ENCODE measurements at regions not wholly inside any gene's neighbourhood (a gene's known extent, or its start where the extent isn't known, plus 50 kb on each side); places are given as distances from the start of the nearest gene placed in this dataset.

DNA sequence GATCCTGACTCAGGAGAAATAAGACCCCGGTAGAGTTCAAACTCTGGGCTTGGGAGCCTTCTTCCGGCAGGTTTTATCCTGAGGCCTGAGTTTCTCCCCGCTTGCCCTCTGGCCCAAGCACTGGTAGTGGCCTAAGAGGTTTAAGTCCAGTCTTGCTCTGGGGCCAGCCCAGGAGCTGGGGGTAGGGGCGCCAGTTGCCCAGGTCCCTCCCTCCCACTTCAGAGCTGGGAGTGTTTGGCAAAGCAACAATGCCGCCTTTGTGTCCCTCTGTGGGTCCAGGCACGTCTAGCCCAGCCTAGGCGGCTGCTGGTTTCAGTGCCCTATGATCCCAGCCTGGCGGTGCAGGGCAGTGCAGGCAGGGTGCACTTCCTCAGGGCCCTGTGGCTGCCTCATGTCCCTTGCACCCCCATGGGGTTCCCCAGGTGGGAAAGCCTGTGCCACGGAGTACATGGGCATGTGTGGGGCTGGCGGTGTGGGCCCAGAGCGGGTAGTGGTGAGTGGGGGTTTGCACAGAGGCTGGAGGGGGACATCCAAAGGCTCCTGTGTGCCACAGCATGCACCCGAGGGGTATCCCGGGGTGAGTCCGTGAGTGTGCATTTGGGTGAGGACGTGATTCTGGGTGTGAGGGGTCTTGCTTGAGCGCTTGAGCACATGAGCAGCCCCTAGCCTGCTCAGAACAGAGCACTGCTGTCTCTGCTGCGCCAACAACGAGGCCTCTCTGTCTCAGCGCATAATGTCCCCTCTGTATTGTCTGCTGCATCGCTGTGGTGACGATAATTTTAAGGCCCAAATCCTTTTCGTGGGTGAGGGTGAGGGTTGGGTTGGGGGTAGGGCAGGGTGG lies 61.7 kb upstream of the PSD2 start:
- H3K4me3 ChIP-seq (ENCODE audit: low read length) = no peak overlapping the region
- no peak overlapping the region for H3K27ac ChIP-seq (ENCODE audit: low read length)
- H3K9ac ChIP-seq (ENCODE audit: low read depth, low read length) = no peak overlapping the region
- H3K36me3 ChIP-seq (ENCODE audit: insufficient read depth, low read depth, low read length) = no peaks in the 10 kb centered on the region
- H3K4me1 ChIP-seq (ENCODE audit: insufficient read depth, low read length) = peaks cover 2% of the 10 kb centered on the region; the same call in 1 of the 2 replicates
- no peaks in the 10 kb centered on the region for H3K27me3 ChIP-seq (ENCODE audit: insufficient read depth, low read length)
- no peaks in the 10 kb centered on the region for H3K9me3 ChIP-seq (ENCODE audit: insufficient read depth, low read depth, low read length)

- Histone ChIP-seq H3K4me1 (ENCODE audit: insufficient read depth, low read length) (peaks cover 3% of the 10 kb centered on the region; the same call in 1 of the 2 replicates), H3K27me3 (ENCODE audit: insufficient read depth, low read length) (no peaks in the 10 kb centered on the region), H3K36me3 (ENCODE audit: insufficient read depth, low read depth, low read length) (no peaks in the 10 kb centered on the region), H3K9ac (ENCODE audit: low read depth, low read length) (no peak overlapping the region), H3K4me3 (ENCODE audit: low read length) (no peak overlapping the region), H3K9me3 (ENCODE audit: insufficient read depth, low read depth, low read length) (no peaks in the 10 kb centered on the region), H3K27ac (ENCODE audit: low read length) (no peak overlapping the region)
These were observed 61.1 kb upstream of the PSD2 start for GRCh38 chr5:139734539-139734916.

GRCh38 chr5:139738193-139739149 lies 57.1 kb upstream of the PSD2 start:
- Histone ChIP-seq H3K9me3 (ENCODE audit: insufficient read depth, low read depth, low read length) (no peaks in the 10 kb centered on the region), H3K36me3 (ENCODE audit: insufficient read depth, low read depth, low read length) (no peaks in the 10 kb centered on the region), H3K4me3 (ENCODE audit: low read length) (no peak overlapping the region), H3K9ac (ENCODE audit: low read depth, low read length) (no peak overlapping the region), H3K4me1 (ENCODE audit: insufficient read depth, low read length) (peaks cover 9% of the 10 kb centered on the region; the same call in 1 of the 2 replicates), H3K27ac (ENCODE audit: low read length) (no peak overlapping the region), H3K27me3 (ENCODE audit: insufficient read depth, low read length) (peaks cover 5% of the 10 kb centered on the region)

- H3K27ac ChIP-seq (ENCODE audit: low read length) = no peak overlapping the region
- no peaks in the 10 kb centered on the region for H3K36me3 ChIP-seq (ENCODE audit: insufficient read depth, low read depth, low read length)
- no peak overlapping the region for H3K4me3 ChIP-seq (ENCODE audit: low read length)
- no peaks in the 10 kb centered on the region for H3K9me3 ChIP-seq (ENCODE audit: insufficient read depth, low read depth, low read length)
- peaks cover 14% of the 10 kb centered on the region for H3K27me3 ChIP-seq (ENCODE audit: insufficient read depth, low read length)
- no peak overlapping the region for H3K9ac ChIP-seq (ENCODE audit: low read depth, low read length)
- H3K4me1 ChIP-seq (ENCODE audit: insufficient read depth, low read length) = peaks cover 9% of the 10 kb centered on the region; the same call in 1 of the 2 replicates
These were observed 56.2 kb upstream of the PSD2 start for GRCh38 chr5:139739150-139739974.

DNA sequence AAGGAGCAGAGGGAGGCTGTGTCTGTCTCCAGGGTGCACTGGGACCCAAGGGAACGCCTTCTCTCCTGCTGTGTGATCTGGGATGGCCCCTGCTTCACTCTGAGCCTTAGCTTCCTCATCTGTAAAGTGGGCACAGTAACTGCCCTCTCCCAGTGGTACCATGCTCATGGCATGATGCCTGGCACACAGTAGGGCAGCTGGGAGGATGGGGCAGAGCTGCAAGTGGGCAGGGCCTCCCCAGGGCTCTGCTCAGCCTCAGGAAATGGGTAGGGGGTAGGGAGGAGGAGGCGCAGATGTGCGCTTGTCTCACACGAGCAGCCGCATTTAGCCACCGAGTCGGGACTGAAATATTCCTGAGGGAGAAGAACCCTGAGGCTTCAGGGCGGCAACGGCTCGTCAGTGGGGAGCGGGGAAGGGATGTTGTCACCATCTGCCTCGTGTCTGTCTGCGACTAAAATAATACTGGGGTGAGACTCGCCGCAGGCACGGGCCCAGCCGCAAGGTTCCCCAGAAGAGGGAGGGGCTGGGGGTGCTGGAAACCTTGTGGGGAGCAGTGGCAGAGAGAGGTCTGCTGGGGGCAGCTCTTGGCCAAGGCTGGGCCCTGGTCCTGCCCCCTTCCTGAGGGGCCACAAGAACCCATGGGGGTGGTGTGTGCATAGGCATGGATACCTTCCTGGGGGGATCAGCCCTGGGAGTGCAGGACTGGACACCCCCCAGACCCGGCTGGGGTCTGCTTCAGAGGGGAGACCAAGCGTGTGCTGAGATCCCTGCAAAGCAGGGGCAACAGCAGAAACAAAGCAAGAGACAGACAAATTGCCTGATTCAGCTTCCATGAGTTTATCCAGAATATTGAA lies 55.2 kb upstream of the PSD2 start:
- Histone ChIP-seq H3K4me1 (ENCODE audit: insufficient read depth, low read length) (peaks cover 14% of the 10 kb centered on the region), H3K4me3 (ENCODE audit: low read length) (no peak overlapping the region), H3K9ac (ENCODE audit: low read depth, low read length) (no peak overlapping the region), H3K27me3 (ENCODE audit: insufficient read depth, low read length) (peaks cover 24% of the 10 kb centered on the region), H3K27ac (ENCODE audit: low read length) (no peak overlapping the region), H3K9me3 (ENCODE audit: insufficient read depth, low read depth, low read length) (no peaks in the 10 kb centered on the region), H3K36me3 (ENCODE audit: insufficient read depth, low read depth, low read length) (no peaks in the 10 kb centered on the region)

DNA sequence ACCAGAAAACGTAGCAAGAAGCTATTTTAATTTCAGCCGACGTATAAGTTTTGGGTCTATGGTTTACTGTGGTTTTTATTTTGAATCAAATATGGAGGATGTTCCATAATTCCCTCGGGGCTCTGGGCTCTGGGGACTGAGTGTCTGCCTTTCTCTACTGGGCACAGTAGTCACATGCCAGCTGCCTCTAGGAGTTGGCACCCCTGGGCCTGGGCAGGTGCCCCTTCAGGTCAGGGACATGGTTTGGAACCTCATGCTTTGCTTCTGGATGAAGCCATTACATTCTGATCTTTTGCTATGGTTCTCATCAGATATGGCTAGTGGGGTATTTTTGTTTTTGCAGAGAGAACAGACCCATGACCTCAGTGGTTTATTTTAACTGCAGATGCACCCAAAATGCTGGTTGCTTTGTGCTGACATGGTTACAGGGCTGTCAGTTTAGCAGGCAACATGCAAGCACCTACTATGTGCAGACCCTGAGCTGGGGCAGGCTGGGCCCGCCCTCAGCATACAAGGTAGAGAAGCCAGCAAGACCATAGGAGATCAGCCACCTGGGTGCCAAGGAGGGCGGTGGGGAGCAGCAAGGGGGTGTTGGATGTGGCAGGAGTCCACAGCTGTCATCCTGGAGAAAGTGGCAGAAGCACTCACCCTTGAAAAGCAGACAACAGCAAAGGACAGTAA lies 54.5 kb upstream of the PSD2 start:
- Histone ChIP-seq H3K27ac (ENCODE audit: low read length) (no peak overlapping the region), H3K36me3 (ENCODE audit: insufficient read depth, low read depth, low read length) (no peaks in the 10 kb centered on the region), H3K4me1 (ENCODE audit: insufficient read depth, low read length) (peaks cover 21% of the 10 kb centered on the region), H3K27me3 (ENCODE audit: insufficient read depth, low read length) (peaks cover 31% of the 10 kb centered on the region), H3K9ac (ENCODE audit: low read depth, low read length) (no peak overlapping the region), H3K4me3 (ENCODE audit: low read length) (no peak overlapping the region), H3K9me3 (ENCODE audit: insufficient read depth, low read depth, low read length) (no peaks in the 10 kb centered on the region)

- H3K4me3 ChIP-seq (ENCODE audit: low read length) = no peak overlapping the region
These were observed 53.8 kb upstream of the PSD2 start for GRCh38 chr5:139741823-139742172.

GRCh38 chr5:139742173-139742903 lies 53.3 kb upstream of the PSD2 start:
- no peak overlapping the region for H3K4me3 ChIP-seq (ENCODE audit: low read length)
- H3K27ac ChIP-seq (ENCODE audit: low read length) = no peak overlapping the region
- no peak overlapping the region for H3K9ac ChIP-seq (ENCODE audit: low read depth, low read length)
- H3K36me3 ChIP-seq (ENCODE audit: insufficient read depth, low read depth, low read length) = no peaks in the 10 kb centered on the region
- H3K4me1 ChIP-seq (ENCODE audit: insufficient read depth, low read length) = peaks cover 24% of the 10 kb centered on the region
- H3K27me3 ChIP-seq (ENCODE audit: insufficient read depth, low read length) = peaks cover 41% of the 10 kb centered on the region
- H3K9me3 ChIP-seq (ENCODE audit: insufficient read depth, low read depth, low read length) = no peaks in the 10 kb centered on the region

More at GRCh38 chr5:139741823-139742172, 53.8 kb upstream of the PSD2 start:
- Histone ChIP-seq H3K9ac (ENCODE audit: low read depth, low read length) (no peak overlapping the region), H3K36me3 (ENCODE audit: insufficient read depth, low read depth, low read length) (no peaks in the 10 kb centered on the region), H3K27ac (ENCODE audit: low read length) (no peak overlapping the region), H3K27me3 (ENCODE audit: insufficient read depth, low read length) (peaks cover 36% of the 10 kb centered on the region), H3K4me1 (ENCODE audit: insufficient read depth, low read length) (peaks cover 21% of the 10 kb centered on the region), H3K9me3 (ENCODE audit: insufficient read depth, low read depth, low read length) (no peaks in the 10 kb centered on the region)

DNA sequence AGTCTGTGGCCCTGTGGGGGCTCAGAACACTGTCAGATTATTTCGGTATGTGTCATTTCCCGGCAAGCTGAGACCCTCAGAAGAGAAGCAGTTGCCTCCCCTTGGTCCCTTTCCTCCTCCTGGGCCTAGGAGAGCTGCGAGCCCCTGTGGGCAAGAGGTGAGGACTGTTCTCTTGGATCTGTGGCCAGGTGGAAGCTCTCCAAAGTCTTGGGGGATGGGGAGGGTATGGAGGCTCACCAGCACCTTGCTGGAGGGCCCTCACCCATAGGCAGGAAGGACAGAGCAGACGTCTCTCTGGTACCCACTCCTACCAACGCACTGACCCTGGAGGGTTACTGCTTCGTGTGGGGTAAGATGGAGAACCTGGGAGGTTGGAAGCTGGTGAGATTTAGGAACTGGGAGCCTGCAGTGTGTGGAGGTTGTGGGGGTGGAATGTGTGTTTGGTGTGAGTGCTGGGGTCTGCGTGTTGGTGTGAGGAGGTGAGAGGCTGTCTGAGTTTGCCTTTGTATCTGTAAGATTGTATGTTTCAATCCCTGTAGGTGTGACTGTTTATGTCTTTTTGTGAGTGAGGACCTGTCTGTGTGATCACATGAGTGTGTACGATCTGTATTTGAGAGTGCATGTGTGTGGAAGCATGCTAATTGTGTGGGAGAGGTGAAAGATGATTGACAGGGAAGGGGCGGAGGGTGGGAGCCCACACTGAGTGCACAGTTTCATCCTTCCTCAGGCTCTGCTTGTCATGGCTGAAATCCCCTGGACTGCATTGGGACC lies 52.4 kb upstream of the PSD2 start:
- Histone ChIP-seq H3K36me3 (ENCODE audit: insufficient read depth, low read depth, low read length) (no peaks in the 10 kb centered on the region), H3K4me3 (ENCODE audit: low read length) (no peak overlapping the region), H3K9ac (ENCODE audit: low read depth, low read length) (no peak overlapping the region), H3K27me3 (ENCODE audit: insufficient read depth, low read length) (peaks cover 50% of the 10 kb centered on the region), H3K27ac (ENCODE audit: low read length) (no peak overlapping the region), H3K9me3 (ENCODE audit: insufficient read depth, low read depth, low read length) (no peaks in the 10 kb centered on the region), H3K4me1 (ENCODE audit: insufficient read depth, low read length) (peaks cover 26% of the 10 kb centered on the region)

Data from iPS-20b (cell line).